ENCODE measurements at regions not wholly inside any gene's neighbourhood (a gene's known extent, or its start where the extent isn't known, plus 50 kb on each side); places are given as distances from the start of the nearest gene placed in this dataset.

DNA sequence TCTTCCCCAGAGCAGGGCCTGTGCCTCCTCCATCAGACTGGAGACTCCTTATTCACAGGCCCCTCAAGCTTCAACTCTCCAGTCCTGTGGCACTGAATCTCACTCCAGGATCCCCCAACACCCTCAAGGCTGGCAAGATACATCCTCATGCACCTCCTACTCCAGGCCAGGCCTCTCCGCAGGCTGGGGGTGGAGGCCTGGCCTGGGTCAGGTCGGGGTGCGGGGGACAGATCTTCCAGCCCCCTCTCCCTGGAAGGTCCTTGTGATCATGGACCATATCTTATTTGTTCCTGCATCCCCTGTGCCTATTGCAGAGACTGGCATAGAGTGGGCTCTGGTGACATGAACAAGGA, 147.3 kb downstream of the SMAD6 start:
- TF ChIP-seq CTCF (IDR thresholded peaks at IDR 0.05): no peak
- Histone ChIP-seq H3K4me1 (peaks cover 5 to 18% of the 10 kb centered on the region in 2 donors), H3K36me3 (no peaks in the 10 kb centered on the region), H3K27me3 (no peaks in the 10 kb centered on the region), H3K27ac (no peak overlapping the region), H3K4me3 (no peak overlapping the region), H3K9me3 (no peaks in the 10 kb centered on the region)
- DNase-seq (no peak), ATAC-seq (no peak)
- intact Hi-C loops (cut with DNase I): loop anchor here in 1 of 2 donors (10.0 kb wide), 1 partner anchor 65 kb away; no protein-coding TSS in a partner anchor

- H3K27ac ChIP-seq: no peak overlapping the region
- ATAC-seq (no peak), DNase-seq (no peak)
- no peak overlapping the region for H3K4me3 ChIP-seq
- no peaks in the 10 kb centered on the region for H3K27me3 ChIP-seq
- no peaks in the 10 kb centered on the region for H3K9me3 ChIP-seq
- no peaks in the 10 kb centered on the region for H3K36me3 ChIP-seq
- intact Hi-C loops (cut with DNase I): loop anchor here in 1 of 2 donors (5.0 to 10.0 kb wide), 3 partner anchors 65 to 247 kb away; partner anchors contain the start of gene SMAD6
- peaks cover 5 to 18% of the 10 kb centered on the region in 2 donors for H3K4me1 ChIP-seq
- TF ChIP-seq CTCF (IDR thresholded peaks at IDR 0.05): no peak
Measured at GRCh38 chr15:66849746-66850077, 147.7 kb downstream of the SMAD6 start.

- peak in 1 of 4 donors; percentile 72 for DNase-seq
- H3K27me3 ChIP-seq: no peaks in the 10 kb centered on the region
- H3K27ac ChIP-seq: no peak overlapping the region
- peaks cover 5 to 18% of the 10 kb centered on the region in 2 donors for H3K4me1 ChIP-seq
- intact Hi-C loops (cut with DNase I): loop anchor here in 1 of 2 donors (5.0 to 10.0 kb wide), 2 partner anchors 146 to 248 kb away; partner anchors contain the start of gene SMAD6
- no peak for TF ChIP-seq CTCF (IDR thresholded peaks at IDR 0.05)
- ATAC-seq: peak; percentile 5
- no peaks in the 10 kb centered on the region for H3K36me3 ChIP-seq
- no peaks in the 10 kb centered on the region for H3K9me3 ChIP-seq
- H3K4me3 ChIP-seq: no peak overlapping the region
Measured at GRCh38 chr15:66850078-66850991, 148.3 kb downstream of the SMAD6 start.

DNA sequence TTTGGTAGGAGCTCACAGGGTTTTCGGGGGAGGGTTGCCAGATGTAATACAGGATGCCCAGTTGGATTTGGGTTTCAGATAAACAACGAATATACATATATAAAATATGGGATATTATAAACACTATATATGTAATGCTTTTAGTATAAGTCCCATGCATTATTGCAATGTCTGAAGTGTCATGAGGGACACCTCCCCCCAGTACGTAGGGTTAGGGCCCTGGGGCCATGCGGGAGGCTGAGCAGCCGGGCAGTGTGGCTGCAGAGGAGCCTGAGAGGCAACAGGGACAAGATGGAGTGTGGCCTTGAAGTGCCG, 148.9 kb downstream of the SMAD6 start:
- Histone ChIP-seq H3K9me3 (no peaks in the 10 kb centered on the region), H3K4me3 (no peak overlapping the region), H3K36me3 (no peaks in the 10 kb centered on the region), H3K4me1 (peaks cover 5 to 18% of the 10 kb centered on the region in 2 donors), H3K27me3 (no peaks in the 10 kb centered on the region), H3K27ac (no peak overlapping the region)
- DNase-seq (no peak), ATAC-seq (no peak)
- TF ChIP-seq CTCF (IDR thresholded peaks at IDR 0.05): no peak
- intact Hi-C loops (cut with DNase I): loop anchor here in 1 of 2 donors (5.0 to 10.0 kb wide), 2 partner anchors 146 to 249 kb away; partner anchors contain the start of gene SMAD6

DNA sequence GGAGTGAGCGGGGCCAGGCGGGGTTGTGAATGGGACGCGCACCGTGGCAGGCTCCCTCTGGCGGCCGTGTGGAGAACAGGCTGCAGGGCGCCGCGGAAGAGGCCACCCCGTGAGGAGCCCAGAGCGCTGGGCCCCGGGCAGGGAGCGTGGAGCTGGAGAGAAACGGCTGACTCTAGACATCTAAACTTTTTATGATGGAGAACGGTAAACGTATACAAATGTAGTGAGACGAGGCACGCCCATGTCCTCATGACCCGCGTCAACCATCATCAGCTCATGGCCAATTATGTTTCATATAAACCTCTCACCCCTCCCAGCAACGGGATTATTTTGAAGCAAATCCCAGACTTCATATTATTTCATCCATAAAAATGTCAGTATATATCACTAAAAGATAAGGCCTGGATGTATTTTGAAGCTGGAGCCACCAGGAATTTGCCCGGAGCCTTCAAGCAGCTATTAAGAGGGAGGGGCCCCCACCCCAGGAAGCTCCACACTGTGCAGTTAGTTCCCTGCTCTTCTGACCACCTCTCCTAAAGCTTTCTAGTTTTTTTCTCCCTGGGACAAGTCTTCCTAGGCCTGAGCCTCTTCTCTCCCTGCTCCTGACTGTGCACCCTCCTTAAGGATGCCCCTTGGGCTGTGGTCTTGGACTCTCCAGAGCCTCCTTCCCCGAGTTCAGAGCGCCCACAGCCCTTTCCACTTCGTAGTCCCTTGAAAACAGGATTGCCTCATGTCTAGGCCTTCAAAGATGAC, 149.5 kb downstream of the SMAD6 start:
- H3K4me1 ChIP-seq: peaks cover 5 to 18% of the 10 kb centered on the region in 2 donors
- peak; percentile 81 to 97 (median 88) for DNase-seq
- H3K36me3 ChIP-seq: no peaks in the 10 kb centered on the region
- H3K27ac ChIP-seq: no peak overlapping the region
- intact Hi-C loops (cut with DNase I): loop anchor here in 1 of 2 donors (5.0 to 10.0 kb wide), 2 partner anchors 147 to 249 kb away; partner anchors contain the start of gene SMAD6
- H3K4me3 ChIP-seq: no peak overlapping the region
- H3K9me3 ChIP-seq: no peaks in the 10 kb centered on the region
- peak; percentile 98 for ATAC-seq
- no peaks in the 10 kb centered on the region for H3K27me3 ChIP-seq
- TF ChIP-seq CTCF (IDR thresholded peaks at IDR 0.05): peak; percentile 98
